Naive thymus-derived CD4-positive, alpha-beta T cell (primary cell): ENCODE measurements at regions not wholly inside any gene's neighbourhood (a gene's known extent, or its start where the extent isn't known, plus 50 kb on each side); places are given as distances from the start of the nearest gene placed in this dataset.
"Not testable (repeated sequence)": the region's sequence is repeated elsewhere in the genome, so short reads cannot be mapped to it uniquely, and the experiment has no call there.

Source experiments
- ATAC-seq: fragments of 150-1000 bp; cut with Tn5 transposase; 2 replicates; pipeline ENCODE4 v1.10.0; 2021; ENCODE audit warnings: mild to moderate bottlenecking, moderate library complexity
- CTCF ChIA-PET: fragments of 350-600 bp; sonication (Branson Sonifier 250); formaldehyde crosslinking; loops from one replicate; lab custom pipeline; 2021; ENCODE audit warnings: antibody characterized with exemption; lab: Charles Lee
- POLR2A ChIA-PET: fragments of 350-600 bp; sonication (Branson Sonifier 250); formaldehyde crosslinking; loops from one replicate; lab custom pipeline; 2021; ENCODE audit warnings: antibody characterized with exemption, inconsistent platforms; lab: Charles Lee
- DNase-seq, 9 donors: peaks; one replicate each; pipeline versions ENCODE4 v3.0.0 to v3.0.0-alpha.2; 2020 to 2022; ENCODE audit warnings: mixed read lengths in 1 of 9
- H3K27ac ChIP-seq: one replicate; pipeline ENCODE4 v1.7.0; 2013; ENCODE audit warnings: mild to moderate bottlenecking, low read depth, low read length, moderate library complexity
- H3K27me3 ChIP-seq, 2 donors: one replicate each; pipeline ENCODE4 v1.7.0; 2013; ENCODE audit warnings: low read length in 2 of 2, mild to moderate bottlenecking in 2 of 2, moderate library complexity in 2 of 2; ENCODE audit not compliant: control insufficient read depth in 2 of 2, insufficient read depth in 2 of 2
- H3K36me3 ChIP-seq, 3 experiments: 1 replicate in 2 of 3; 2 replicates in 1 of 3; pipeline ENCODE4 v1.7.0; 2013; ENCODE audit warnings: low read length in 3 of 3, mild to moderate bottlenecking in 3 of 3, moderate library complexity in 1 of 3; ENCODE audit not compliant: insufficient read depth in 3 of 3, control insufficient read depth in 2 of 3
- H3K4me1 ChIP-seq, 2 donors: one replicate each; pipeline ENCODE4 v1.7.0; 2013; ENCODE audit warnings: low read length in 2 of 2, mild to moderate bottlenecking in 2 of 2, moderate library complexity in 1 of 2; ENCODE audit not compliant: control insufficient read depth in 2 of 2, insufficient read depth in 2 of 2
- H3K4me3 ChIP-seq: 2 replicates; pipeline ENCODE4 v1.7.0; 2013; ENCODE audit warnings: mild to moderate bottlenecking, low read length
- H3K9me3 ChIP-seq, 3 experiments: 1 replicate in 2 of 3; 2 replicates in 1 of 3; pipeline ENCODE4 v1.7.0; 2013; ENCODE audit warnings: low read length in 3 of 3; ENCODE audit not compliant: control insufficient read depth in 2 of 3
- H3K27ac Mint-ChIP-seq, 9 donors: one replicate each; pipeline ENCODE4 v1.8.0; 2020 to 2022; ENCODE audit warnings: mixed read lengths in 9 of 9, mild to moderate bottlenecking in 8 of 9, moderate library complexity in 5 of 9, inconsistent platforms in 2 of 9
- H3K27me3 Mint-ChIP-seq, 5 donors: one replicate each; pipeline ENCODE4 v1.8.0; 2021 to 2022; ENCODE audit warnings: mixed read lengths in 5 of 5, mild to moderate bottlenecking in 1 of 5
- H3K36me3 Mint-ChIP-seq, 5 donors: one replicate each; pipeline ENCODE4 v1.8.0; 2020 to 2022; ENCODE audit warnings: mixed read lengths in 5 of 5, mild to moderate bottlenecking in 3 of 5, inconsistent platforms in 1 of 5
- H3K4me1 Mint-ChIP-seq, 7 donors: one replicate each; pipeline ENCODE4 v1.8.0; 2020 to 2022; ENCODE audit warnings: mixed read lengths in 7 of 7, mild to moderate bottlenecking in 3 of 7, inconsistent platforms in 1 of 7
- H3K4me3 Mint-ChIP-seq, 10 donors: one replicate each; pipeline ENCODE4 v1.8.0; 2020 to 2022; ENCODE audit warnings: mild to moderate bottlenecking in 10 of 10, mixed read lengths in 10 of 10, moderate library complexity in 6 of 10, inconsistent platforms in 2 of 10
- H3K9me3 Mint-ChIP-seq, 11 donors: one replicate each; pipeline ENCODE4 v1.8.0; 2020 to 2022; ENCODE audit warnings: mixed read lengths in 11 of 11, mild to moderate bottlenecking in 4 of 11, inconsistent platforms in 1 of 11, moderate library complexity in 1 of 11
- intact Hi-C, 2 donors: fragments of 100-400 bp; cut with micrococcal nuclease; formaldehyde crosslinking; loops; one replicate each; pipeline ENCODE4 v1.15.1; 2023

GRCh38 chr15:36438499-36438898 is 140.9 kb upstream of the CDIN1 start:
- ATAC-seq (no peak), DNase-seq (no peak)
- no peak overlapping the region for H3K4me3 ChIP-seq
- Mint-ChIP-seq H3K36me3 (no peaks in the 10 kb centered on the region), H3K9me3 (peaks cover 0 to 8% (median 0%) of the 10 kb centered on the region in 11 donors), H3K4me1 (no peaks in the 10 kb centered on the region), H3K4me3 (no peak overlapping the region), H3K27ac (no peak overlapping the region), H3K27me3 (peaks cover 0 to 25% (median 7%) of the 10 kb centered on the region in 5 donors)
- H3K36me3 ChIP-seq = no peaks in the 10 kb centered on the region
- intact Hi-C loops = no loop called here
- H3K4me1 ChIP-seq = no peaks in the 10 kb centered on the region
- H3K9me3 ChIP-seq = no peaks in the 10 kb centered on the region
- H3K27me3 ChIP-seq = no peaks in the 10 kb centered on the region
- no peak overlapping the region for H3K27ac ChIP-seq
- CTCF ChIA-PET = no interaction called here
- POLR2A ChIA-PET = no interaction called here

- no peaks in the 10 kb centered on the region for H3K9me3 ChIP-seq
- no peak overlapping the region for H3K27ac Mint-ChIP-seq
- no peak overlapping the region for H3K4me3 ChIP-seq
- no peak overlapping the region for H3K27ac ChIP-seq
- H3K4me3 Mint-ChIP-seq = no peak overlapping the region
- H3K27me3 Mint-ChIP-seq = peaks cover 0 to 13% (median 2%) of the 10 kb centered on the region in 5 donors
- H3K4me1 ChIP-seq = no peaks in the 10 kb centered on the region
- intact Hi-C loops = no loop called here
- peaks cover 0 to 5% of the 10 kb centered on the region in 2 donors for H3K27me3 ChIP-seq
- no peaks in the 10 kb centered on the region for H3K4me1 Mint-ChIP-seq
- no peaks in the 10 kb centered on the region for H3K36me3 Mint-ChIP-seq
- no peaks in the 10 kb centered on the region for H3K9me3 Mint-ChIP-seq
- ATAC-seq = no peak
- no peak for DNase-seq
- CTCF ChIA-PET = no interaction called here
- no peaks in the 10 kb centered on the region for H3K36me3 ChIP-seq
- POLR2A ChIA-PET = no interaction called here
These were observed 132.1 kb upstream of the CDIN1 start for GRCh38 chr15:36447373-36447772.

GRCh38 chr15:36448418-36448817 is 131.0 kb upstream of the CDIN1 start:
- Histone ChIP-seq H3K9me3 (no peaks in the 10 kb centered on the region), H3K36me3 (no peaks in the 10 kb centered on the region), H3K4me1 (no peaks in the 10 kb centered on the region), H3K27ac (no peak overlapping the region), H3K4me3 (no peak overlapping the region), H3K27me3 (peaks cover 0 to 5% of the 10 kb centered on the region in 2 donors)
- H3K36me3 Mint-ChIP-seq = no peaks in the 10 kb centered on the region
- DNase-seq (no peak), ATAC-seq (no peak)
- intact Hi-C loops = no loop called here
- H3K4me3 Mint-ChIP-seq = no peak overlapping the region
- CTCF ChIA-PET = no interaction called here
- peaks cover 0 to 13% (median 0%) of the 10 kb centered on the region in 5 donors for H3K27me3 Mint-ChIP-seq
- H3K4me1 Mint-ChIP-seq = no peaks in the 10 kb centered on the region
- peaks cover 0 to 4% (median 0%) of the 10 kb centered on the region in 11 donors for H3K9me3 Mint-ChIP-seq
- H3K27ac Mint-ChIP-seq = no peak overlapping the region
- POLR2A ChIA-PET = no interaction called here

DNA sequence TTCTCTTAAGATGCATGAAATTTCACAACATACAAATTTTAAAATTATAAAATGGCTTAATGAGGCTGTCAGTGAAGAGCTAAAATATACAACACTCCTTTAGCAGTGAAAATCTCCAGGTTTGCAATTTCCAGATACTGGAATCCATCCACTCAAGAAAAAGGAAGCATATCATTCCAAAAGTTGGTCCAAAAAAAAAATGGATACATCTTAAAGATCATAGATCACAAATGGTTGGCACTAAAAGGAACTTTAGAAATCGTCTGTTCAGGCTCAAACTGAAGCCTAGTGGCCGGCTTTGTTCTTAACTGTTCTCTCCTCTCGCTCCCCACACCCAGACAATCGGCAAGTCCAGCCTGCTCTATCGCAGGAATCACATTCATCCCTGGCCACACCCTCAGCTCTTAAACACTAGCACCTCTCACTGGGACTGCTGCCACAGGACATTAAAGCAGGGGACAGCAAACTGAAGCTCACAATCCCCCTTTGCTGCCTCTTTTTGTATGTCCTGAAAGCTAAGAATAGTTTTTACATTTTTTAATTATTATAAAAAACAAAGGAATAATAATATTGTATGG is 130.3 kb upstream of the CDIN1 start:
- no peak overlapping the region for H3K4me3 Mint-ChIP-seq
- no peak overlapping the region for H3K27ac Mint-ChIP-seq
- DNase-seq = no peak
- Histone ChIP-seq H3K36me3 (no peaks in the 10 kb centered on the region), H3K27me3 (peaks cover 0 to 5% of the 10 kb centered on the region in 2 donors), H3K4me1 (no peaks in the 10 kb centered on the region), H3K9me3 (no peaks in the 10 kb centered on the region), H3K27ac (no peak overlapping the region), H3K4me3 (no peak overlapping the region)
- H3K36me3 Mint-ChIP-seq = no peaks in the 10 kb centered on the region
- H3K27me3 Mint-ChIP-seq = peaks cover 0 to 13% (median 0%) of the 10 kb centered on the region in 5 donors
- peaks cover 0 to 5% (median 2%) of the 10 kb centered on the region in 11 donors for H3K9me3 Mint-ChIP-seq
- H3K4me1 Mint-ChIP-seq = no peaks in the 10 kb centered on the region
- ChIA-PET POLR2A (no interaction called here), CTCF (no interaction called here)
- intact Hi-C loops = no loop called here
- ATAC-seq = no peak

- H3K27me3 Mint-ChIP-seq = peaks cover 0 to 13% (median 0%) of the 10 kb centered on the region in 5 donors
- no peaks in the 10 kb centered on the region for H3K4me1 Mint-ChIP-seq
- Histone ChIP-seq H3K27ac (no peak overlapping the region), H3K27me3 (peaks cover 0 to 5% of the 10 kb centered on the region in 2 donors), H3K9me3 (no peaks in the 10 kb centered on the region), H3K4me1 (no peaks in the 10 kb centered on the region), H3K4me3 (no peak overlapping the region), H3K36me3 (no peaks in the 10 kb centered on the region)
- no peak overlapping the region for H3K4me3 Mint-ChIP-seq
- ChIA-PET CTCF (no interaction called here), POLR2A (no interaction called here)
- peaks cover 0 to 5% (median 2%) of the 10 kb centered on the region in 11 donors for H3K9me3 Mint-ChIP-seq
- intact Hi-C loops = no loop called here
- H3K27ac Mint-ChIP-seq = no peak overlapping the region
- no peak for ATAC-seq
- H3K36me3 Mint-ChIP-seq = no peaks in the 10 kb centered on the region
- DNase-seq = no peak
These were observed 129.7 kb upstream of the CDIN1 start for GRCh38 chr15:36449662-36450145.

DNA sequence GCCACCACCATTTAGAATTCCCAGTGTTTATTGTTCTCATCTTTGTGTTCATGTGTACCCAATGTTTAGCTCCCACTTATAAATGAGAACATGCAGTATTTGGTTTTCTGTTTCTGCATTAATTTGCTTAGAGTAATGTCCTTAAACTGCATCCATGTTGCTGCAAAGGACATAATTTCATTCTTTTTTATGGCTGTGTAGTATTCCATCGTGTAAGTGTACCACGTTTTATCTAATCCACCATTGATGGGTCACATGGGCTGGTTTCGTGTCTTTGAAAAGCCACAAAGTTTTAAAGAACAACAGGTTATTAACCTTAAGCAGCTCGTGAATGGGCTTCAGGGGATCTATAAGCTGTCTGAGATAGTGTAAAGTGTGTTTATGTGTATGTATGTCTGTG is 125.2 kb upstream of the CDIN1 start:
- H3K36me3 Mint-ChIP-seq, H3K9me3 Mint-ChIP-seq, POLR2A ChIA-PET, H3K36me3 ChIP-seq, H3K27me3 ChIP-seq, H3K4me3 Mint-ChIP-seq, H3K27me3 Mint-ChIP-seq, intact Hi-C loops, DNase-seq, H3K4me1 Mint-ChIP-seq, ATAC-seq, H3K9me3 ChIP-seq, H3K4me3 ChIP-seq, CTCF ChIA-PET, H3K4me1 ChIP-seq, H3K27ac ChIP-seq, H3K27ac Mint-ChIP-seq: not testable (repeated sequence)

GRCh38 chr15:36458411-36458810 is 121.0 kb upstream of the CDIN1 start:
- no peak overlapping the region for H3K27ac ChIP-seq
- H3K4me1 Mint-ChIP-seq = no peaks in the 10 kb centered on the region
- H3K4me3 Mint-ChIP-seq = no peak overlapping the region
- no peaks in the 10 kb centered on the region for H3K27me3 ChIP-seq
- intact Hi-C loops = no loop called here
- ChIA-PET POLR2A (no interaction called here), CTCF (no interaction called here)
- H3K9me3 Mint-ChIP-seq = peaks cover 3 to 21% (median 9%) of the 10 kb centered on the region in 11 donors
- no peaks in the 10 kb centered on the region for H3K9me3 ChIP-seq
- DNase-seq = no peak
- no peak for ATAC-seq
- H3K27me3 Mint-ChIP-seq = peaks cover 0 to 6% (median 0%) of the 10 kb centered on the region in 5 donors
- H3K36me3 Mint-ChIP-seq = no peaks in the 10 kb centered on the region
- no peak overlapping the region for H3K27ac Mint-ChIP-seq
- no peaks in the 10 kb centered on the region for H3K4me1 ChIP-seq
- H3K4me3 ChIP-seq = no peak overlapping the region
- no peaks in the 10 kb centered on the region for H3K36me3 ChIP-seq
